HEK293 (cell line): ENCODE measurements at regions not wholly inside any gene's neighbourhood (a gene's known extent, or its start where the extent isn't known, plus 50 kb on each side); places are given as distances from the start of the nearest gene placed in this dataset.

ENCODE experiments used
- CTCF ChIA-PET: fragments of 350-600 bp; formaldehyde crosslinking; extraction: SDS; loops from one replicate; lab custom pipeline; 2021; ENCODE audit warnings: antibody characterized with exemption; lab: Yijun Ruan, JAX
- POLR2A ChIA-PET: fragments of 300-600 bp; formaldehyde crosslinking; extraction: SDS; loops from one replicate; lab custom pipeline; 2020; ENCODE audit warnings: antibody characterized with exemption, inconsistent platforms; lab: Yijun Ruan, JAX
- H3K27ac ChIP-seq: fragments of 200-500 bp; sonication (Bioruptor generic); 2 replicates; pipeline ENCODE4 v1.5.1; 2014; ENCODE audit warnings: low read depth, low read length, control low read depth, inconsistent platforms; ENCODE audit errors: extremely low read depth
- H3K36me3 ChIP-seq, 2 experiments: fragments of 200-500 bp in 1 of 2; sonication (Bioruptor generic) in 1 of 2; 1 replicate in 1 of 2; 2 replicates in 1 of 2; pipeline ENCODE4 v1.5.1; 2014 to 2017; ENCODE audit warnings: inconsistent platforms in 2 of 2, low read length in 2 of 2; ENCODE audit not compliant: control insufficient read depth in 2 of 2, insufficient read depth in 1 of 2
- H3K4me1 ChIP-seq: fragments of 200-500 bp; sonication (Bioruptor generic); 2 replicates; pipeline ENCODE4 v1.5.1; 2014; ENCODE audit warnings: mild to moderate bottlenecking, low read length, inconsistent platforms; ENCODE audit not compliant: control insufficient read depth, insufficient read depth
- H3K4me3 ChIP-seq: 2 replicates; pipeline ENCODE4 v1.5.1; 2011; ENCODE audit warnings: low read depth, mild to moderate bottlenecking, control low read depth, low read length, moderate library complexity
- H3K9me3 ChIP-seq: fragments of 200-500 bp; sonication (Bioruptor generic); 2 replicates; pipeline ENCODE4 v1.5.1; 2014; ENCODE audit warnings: low read depth, low read length, inconsistent platforms; ENCODE audit not compliant: control insufficient read depth, insufficient read depth
- EGR2 ChIP-seq: fragments of 450-650 bp; formaldehyde crosslinking; IDR thresholded peaks from 2 replicates; pipeline ENCODE4 v1.5.1; 2016; ENCODE audit warnings: low read depth, missing biosample characterization, missing genetic modification characterization
- FEZF1 ChIP-seq: fragments of 450-650 bp; formaldehyde crosslinking; IDR thresholded peaks from 2 replicates; pipeline ENCODE4 v1.5.1; 2016; ENCODE audit warnings: missing biosample characterization, missing genetic modification characterization
- HOXA7 ChIP-seq: sonication (generic); formaldehyde crosslinking; IDR thresholded peaks from 2 replicates; pipeline ENCODE4 v1.8.1; 2022; ENCODE audit warnings: missing genetic modification reagents, borderline replicate concordance
- ZNF23 ChIP-seq: fragments of 450-650 bp; formaldehyde crosslinking; IDR thresholded peaks from 2 replicates; pipeline ENCODE4 v1.5.1; 2016; ENCODE audit warnings: missing biosample characterization, missing genetic modification characterization, borderline replicate concordance
- ZNF266 ChIP-seq: fragments of 450-650 bp; formaldehyde crosslinking; IDR thresholded peaks from 2 replicates; pipeline ENCODE4 v1.5.1; 2016; ENCODE audit warnings: missing biosample characterization, missing genetic modification characterization, low read depth
- ZNF274 ChIP-seq, 2 experiments: fragments of 200-500 bp in 1 of 2; fragments of 450-650 bp in 1 of 2; sonication (Bioruptor generic) in 1 of 2; formaldehyde crosslinking in 1 of 2; IDR thresholded peaks; 2 replicates each; pipeline versions ENCODE4 v1.5.1 to v1.6.1; 2014 to 2016; ENCODE audit warnings: borderline replicate concordance in 1 of 2, inconsistent platforms in 1 of 2, low read length in 1 of 2, missing biosample characterization in 1 of 2, missing genetic modification characterization in 1 of 2
- ZNF341 ChIP-seq: fragments of 450-650 bp; formaldehyde crosslinking; IDR thresholded peaks from 2 replicates; pipeline ENCODE4; 2016; ENCODE audit warnings: low read depth, missing biosample characterization, missing genetic modification characterization
- ZNF366 ChIP-seq: fragments of 450-650 bp; formaldehyde crosslinking; conservative IDR thresholded peaks from 2 replicates; pipeline ENCODE4 v1.5.1; 2016; ENCODE audit warnings: missing biosample characterization, missing genetic modification characterization
- ZNF37A ChIP-seq: fragments of 450-650 bp; IDR thresholded peaks from 2 replicates; pipeline ENCODE4 v1.5.1; 2018; ENCODE audit warnings: missing biosample characterization, missing genetic modification characterization
- ZNF416 ChIP-seq: fragments of 450-650 bp; formaldehyde crosslinking; IDR thresholded peaks from 2 replicates; pipeline ENCODE4 v1.5.1; 2016; ENCODE audit warnings: missing biosample characterization, missing genetic modification characterization
- ZNF423 ChIP-seq: fragments of 450-650 bp; formaldehyde crosslinking; IDR thresholded peaks from 2 replicates; pipeline ENCODE4 v1.5.1; 2016; ENCODE audit warnings: missing biosample characterization, missing genetic modification characterization
- ZNF48 ChIP-seq: fragments of 450-650 bp; formaldehyde crosslinking; IDR thresholded peaks from 2 replicates; pipeline ENCODE4 v1.5.1; 2016; ENCODE audit warnings: missing biosample characterization, missing genetic modification characterization
- ZNF548 ChIP-seq: fragments of 450-650 bp; formaldehyde crosslinking; IDR thresholded peaks from 2 replicates; pipeline ENCODE4 v1.5.1; 2016; ENCODE audit warnings: missing biosample characterization, missing genetic modification characterization
- ZNF623 ChIP-seq: fragments of 450-650 bp; formaldehyde crosslinking; IDR thresholded peaks from 2 replicates; pipeline ENCODE4 v1.5.1; 2016; ENCODE audit warnings: missing biosample characterization, missing genetic modification characterization
- ZNF707 ChIP-seq: fragments of 450-650 bp; formaldehyde crosslinking; IDR thresholded peaks from 2 replicates; pipeline ENCODE4 v1.5.1; 2016; ENCODE audit warnings: missing biosample characterization, missing genetic modification characterization
- TF ChIP-seq, protein P1 (sequence below): fragments of 450-650 bp; formaldehyde crosslinking; IDR thresholded peaks from 2 replicates; pipeline ENCODE4 v1.5.1; 2016; ENCODE audit warnings: missing biosample characterization, missing genetic modification characterization
- TF ChIP-seq, protein P2 (sequence below): fragments of 450-650 bp; formaldehyde crosslinking; IDR thresholded peaks from 2 replicates; pipeline ENCODE4 v1.5.1; 2016; ENCODE audit warnings: missing biosample characterization, missing genetic modification characterization
- TF ChIP-seq, protein P3 (sequence below): fragments of 450-650 bp; formaldehyde crosslinking; IDR thresholded peaks from 2 replicates; pipeline ENCODE4; 2016; ENCODE audit warnings: missing biosample characterization, missing genetic modification characterization

DNA sequence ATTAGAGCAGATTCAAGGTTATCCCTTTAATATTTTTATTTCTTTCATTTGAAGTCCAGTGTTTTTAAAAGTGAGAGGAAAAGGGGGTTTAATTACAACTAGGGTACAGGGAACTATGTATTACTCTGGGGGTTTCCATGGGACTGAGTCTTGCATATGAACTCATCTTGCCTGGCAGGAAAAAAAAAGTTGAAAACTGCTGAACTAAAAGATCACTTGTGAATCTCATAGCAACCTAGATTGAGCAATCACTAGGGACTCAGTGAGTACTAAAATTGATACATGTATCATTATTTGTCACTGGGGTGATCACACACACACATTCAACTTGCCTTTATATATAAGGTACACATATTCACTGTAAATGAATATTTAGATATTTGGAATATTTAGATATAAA lies 180.7 kb upstream of the SFRP2 start:
- POLR2A ChIA-PET, result no interaction called here

DNA sequence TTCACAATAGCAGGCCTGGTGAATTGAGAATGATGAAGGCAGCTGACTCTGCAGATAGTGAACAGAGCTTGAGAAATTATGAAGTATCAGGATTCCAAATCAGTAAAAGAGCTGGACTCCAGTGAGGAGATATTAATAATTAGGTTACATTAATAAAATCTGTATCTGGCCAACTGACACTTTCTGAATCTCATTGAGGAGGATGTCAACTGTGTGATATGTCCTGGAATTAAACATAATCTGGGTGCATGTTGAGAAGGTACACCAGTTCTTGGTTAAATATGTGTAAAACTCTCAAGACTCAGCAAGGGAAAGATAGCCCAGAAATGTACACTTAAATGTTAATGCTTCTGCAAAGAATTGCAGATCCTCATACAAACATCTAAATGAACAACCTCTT lies 177.8 kb upstream of the SFRP2 start:
- Histone ChIP-seq H3K4me3 (no peak overlapping the region), H3K27ac (no peak overlapping the region), H3K9me3 (no peaks in the 10 kb centered on the region), H3K36me3 (no peaks in the 10 kb centered on the region), H3K4me1 (no peaks in the 10 kb centered on the region)
- TF ChIP-seq, protein P1, sequence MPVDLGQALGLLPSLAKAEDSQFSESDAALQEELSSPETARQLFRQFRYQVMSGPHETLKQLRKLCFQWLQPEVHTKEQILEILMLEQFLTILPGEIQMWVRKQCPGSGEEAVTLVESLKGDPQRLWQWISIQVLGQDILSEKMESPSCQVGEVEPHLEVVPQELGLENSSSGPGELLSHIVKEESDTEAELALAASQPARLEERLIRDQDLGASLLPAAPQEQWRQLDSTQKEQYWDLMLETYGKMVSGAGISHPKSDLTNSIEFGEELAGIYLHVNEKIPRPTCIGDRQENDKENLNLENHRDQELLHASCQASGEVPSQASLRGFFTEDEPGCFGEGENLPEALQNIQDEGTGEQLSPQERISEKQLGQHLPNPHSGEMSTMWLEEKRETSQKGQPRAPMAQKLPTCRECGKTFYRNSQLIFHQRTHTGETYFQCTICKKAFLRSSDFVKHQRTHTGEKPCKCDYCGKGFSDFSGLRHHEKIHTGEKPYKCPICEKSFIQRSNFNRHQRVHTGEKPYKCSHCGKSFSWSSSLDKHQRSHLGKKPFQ (tag by site-specific recombination), result no peak
- TF ChIP-seq ZNF423 (tag by site-specific recombination), result no peak
- TF ChIP-seq, protein P2, sequence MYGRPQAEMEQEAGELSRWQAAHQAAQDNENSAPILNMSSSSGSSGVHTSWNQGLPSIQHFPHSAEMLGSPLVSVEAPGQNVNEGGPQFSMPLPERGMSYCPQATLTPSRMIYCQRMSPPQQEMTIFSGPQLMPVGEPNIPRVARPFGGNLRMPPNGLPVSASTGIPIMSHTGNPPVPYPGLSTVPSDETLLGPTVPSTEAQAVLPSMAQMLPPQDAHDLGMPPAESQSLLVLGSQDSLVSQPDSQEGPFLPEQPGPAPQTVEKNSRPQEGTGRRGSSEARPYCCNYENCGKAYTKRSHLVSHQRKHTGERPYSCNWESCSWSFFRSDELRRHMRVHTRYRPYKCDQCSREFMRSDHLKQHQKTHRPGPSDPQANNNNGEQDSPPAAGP, result no peak
- TF ChIP-seq ZNF37A (tag by site-specific recombination), result no peak
- TF ChIP-seq ZNF274 (IDR thresholded peaks at IDR 0.05; ENCODE audit: low read length), result no peak
- TF ChIP-seq ZNF274 (tag by site-specific recombination; IDR thresholded peaks at IDR 0.05; ENCODE audit: borderline replicate concordance), result no peak
- TF ChIP-seq, protein P3, sequence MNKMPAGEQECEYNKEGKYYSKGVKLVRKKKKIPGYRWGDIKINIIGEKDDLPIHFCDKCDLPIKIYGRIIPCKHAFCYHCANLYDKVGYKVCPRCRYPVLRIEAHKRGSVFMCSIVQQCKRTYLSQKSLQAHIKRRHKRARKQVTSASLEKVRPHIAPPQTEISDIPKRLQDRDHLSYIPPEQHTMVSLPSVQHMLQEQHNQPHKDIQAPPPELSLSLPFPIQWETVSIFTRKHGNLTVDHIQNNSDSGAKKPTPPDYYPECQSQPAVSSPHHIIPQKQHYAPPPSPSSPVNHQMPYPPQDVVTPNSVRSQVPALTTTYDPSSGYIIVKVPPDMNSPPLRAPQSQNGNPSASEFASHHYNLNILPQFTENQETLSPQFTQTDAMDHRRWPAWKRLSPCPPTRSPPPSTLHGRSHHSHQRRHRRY (tag by site-specific recombination), result no peak
- TF ChIP-seq ZNF366, result no peak
- ChIA-PET CTCF (no interaction called here), POLR2A (no interaction called here)

More for the DNA sequence above, 180.7 kb upstream of the SFRP2 start:
- no peaks in the 10 kb centered on the region for H3K36me3 ChIP-seq
- H3K4me3 ChIP-seq, result no peak overlapping the region
- H3K27ac ChIP-seq, result no peak overlapping the region
- CTCF ChIA-PET, result no interaction called here
- H3K9me3 ChIP-seq, result no peaks in the 10 kb centered on the region
- no peaks in the 10 kb centered on the region for H3K4me1 ChIP-seq
- TF ChIP-seq ZNF416 (tag by site-specific recombination) (no peak), ZNF48 (tag by site-specific recombination) (no peak), FEZF1 (tag by site-specific recombination) (no peak), ZNF548 (tag by site-specific recombination) (no peak), ZNF23 (no peak), ZNF266 (tag by site-specific recombination) (no peak), ZNF623 (tag by site-specific recombination) (no peak), ZNF707 (tag by site-specific recombination) (no peak)
- TF ChIP-seq, all 188 proteins: peak for 0

DNA sequence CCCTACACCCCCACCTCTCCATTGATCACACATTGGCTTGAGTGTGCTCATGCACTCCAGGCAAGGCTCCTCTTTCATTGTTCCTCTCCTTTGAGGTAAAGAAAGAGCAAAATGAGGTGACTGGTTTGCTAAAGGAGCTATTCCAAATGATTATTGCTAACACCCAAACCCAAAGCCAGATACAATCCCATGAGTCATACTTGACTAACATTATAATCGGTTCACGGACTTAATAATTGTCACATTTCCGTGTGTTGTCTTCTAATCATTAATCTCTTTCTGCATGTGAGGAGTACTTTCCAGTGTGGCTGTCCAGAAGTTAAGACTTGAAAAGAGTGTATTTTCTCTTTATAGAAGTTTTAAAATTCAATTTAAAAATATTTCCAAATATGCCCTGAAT lies 174.3 kb upstream of the SFRP2 start:
- H3K4me3 ChIP-seq, result no peak overlapping the region
- ChIA-PET CTCF (no interaction called here), POLR2A (no interaction called here)
- TF ChIP-seq HOXA7 (CRISPR knock-in tag), result no peak
- no peak for TF ChIP-seq EGR2 (tag by site-specific recombination)
- no peak for TF ChIP-seq ZNF341
- H3K4me1 ChIP-seq, result no peaks in the 10 kb centered on the region
- H3K9me3 ChIP-seq, result no peaks in the 10 kb centered on the region
- H3K27ac ChIP-seq, result no peak overlapping the region
- no peaks in the 10 kb centered on the region for H3K36me3 ChIP-seq
